HUDEP-2 (cell line): ENCODE measurements at regions not wholly inside any gene's neighbourhood (a gene's known extent, or its start where the extent isn't known, plus 50 kb on each side); places are given as distances from the start of the nearest gene placed in this dataset.

ENCODE experiments used
- DNase-seq, 76 experiments: peaks; one replicate each; lab custom pipeline; 2025; ENCODE audit not compliant: unreplicated experiment in 76 of 76; lab: John Stamatoyannopoulos, UW

DNA sequence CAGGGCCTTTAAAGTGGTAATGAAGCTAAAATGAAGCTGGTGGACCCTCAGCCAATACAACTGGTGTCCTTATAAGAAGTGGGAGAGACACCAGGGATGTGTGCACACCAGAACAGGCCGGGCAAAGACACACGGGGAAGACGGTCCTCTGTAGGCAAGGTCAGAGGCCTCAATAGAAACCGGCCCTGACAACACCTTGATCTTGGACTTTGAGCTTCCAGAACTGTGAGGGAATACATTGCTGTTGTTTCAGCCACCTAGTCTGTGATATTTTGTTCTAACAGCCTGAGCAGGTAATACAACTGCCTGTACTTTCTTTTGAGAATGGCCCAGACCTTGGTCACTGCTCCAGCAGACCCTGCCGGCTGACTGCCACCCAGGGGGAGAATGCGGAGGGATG lies 65.6 kb upstream of the FZD7 start:
- no peak for DNase-seq

DNA sequence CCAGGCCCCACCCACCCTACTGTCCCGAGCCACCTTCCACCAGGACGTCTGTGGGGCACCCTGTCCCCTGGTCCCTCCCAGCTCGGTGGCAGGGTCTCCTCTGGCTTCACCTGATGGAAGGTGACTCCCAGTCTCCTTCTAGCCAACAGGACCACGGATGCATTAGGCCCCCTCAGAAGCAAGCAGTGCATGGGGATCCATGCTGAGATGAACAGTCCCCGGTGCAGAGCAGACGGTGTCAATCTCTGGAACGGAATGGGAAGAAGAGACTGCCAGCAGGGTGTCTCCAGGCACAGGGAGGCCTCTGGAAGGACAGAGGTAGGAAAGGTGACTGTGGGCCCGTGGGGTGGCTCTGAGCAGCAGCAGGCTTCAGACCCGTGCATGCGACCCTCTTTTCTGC lies 65.2 kb upstream of the FZD7 start:
- DNase-seq = no peak

DNA sequence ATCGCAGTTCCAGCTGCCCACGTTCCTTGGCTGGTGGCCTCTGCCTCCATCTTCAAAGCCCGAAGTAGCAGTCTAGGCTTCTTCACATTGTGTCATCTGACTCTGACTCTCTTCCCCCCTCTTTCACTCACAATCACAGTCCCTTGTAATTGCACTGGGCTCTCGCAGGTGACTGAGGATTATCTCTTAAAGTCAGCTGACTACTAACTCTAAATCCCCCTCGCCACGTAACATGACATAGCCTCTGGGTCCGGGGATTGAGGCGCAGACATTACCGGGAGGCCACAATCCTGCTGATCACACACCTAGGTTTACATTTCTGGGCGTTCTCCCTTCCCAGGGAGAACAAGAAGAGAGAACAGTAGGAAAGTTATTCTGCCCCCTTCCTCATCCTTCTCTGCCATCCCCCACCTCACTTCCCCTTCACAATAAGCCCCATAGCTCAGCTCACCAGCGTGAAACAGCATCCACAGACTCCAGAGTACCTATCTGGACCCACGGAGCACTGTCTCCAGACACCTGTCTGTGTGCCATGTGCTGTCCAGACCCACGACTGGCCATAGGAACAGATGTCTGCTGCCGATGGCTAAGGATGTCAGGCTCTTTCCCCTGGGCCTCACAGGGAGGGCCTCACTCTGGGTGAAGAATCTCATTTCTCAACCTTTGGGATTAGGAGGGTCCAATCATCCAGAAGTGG lies 64.3 kb upstream of the FZD7 start:
- no peak for DNase-seq

DNA sequence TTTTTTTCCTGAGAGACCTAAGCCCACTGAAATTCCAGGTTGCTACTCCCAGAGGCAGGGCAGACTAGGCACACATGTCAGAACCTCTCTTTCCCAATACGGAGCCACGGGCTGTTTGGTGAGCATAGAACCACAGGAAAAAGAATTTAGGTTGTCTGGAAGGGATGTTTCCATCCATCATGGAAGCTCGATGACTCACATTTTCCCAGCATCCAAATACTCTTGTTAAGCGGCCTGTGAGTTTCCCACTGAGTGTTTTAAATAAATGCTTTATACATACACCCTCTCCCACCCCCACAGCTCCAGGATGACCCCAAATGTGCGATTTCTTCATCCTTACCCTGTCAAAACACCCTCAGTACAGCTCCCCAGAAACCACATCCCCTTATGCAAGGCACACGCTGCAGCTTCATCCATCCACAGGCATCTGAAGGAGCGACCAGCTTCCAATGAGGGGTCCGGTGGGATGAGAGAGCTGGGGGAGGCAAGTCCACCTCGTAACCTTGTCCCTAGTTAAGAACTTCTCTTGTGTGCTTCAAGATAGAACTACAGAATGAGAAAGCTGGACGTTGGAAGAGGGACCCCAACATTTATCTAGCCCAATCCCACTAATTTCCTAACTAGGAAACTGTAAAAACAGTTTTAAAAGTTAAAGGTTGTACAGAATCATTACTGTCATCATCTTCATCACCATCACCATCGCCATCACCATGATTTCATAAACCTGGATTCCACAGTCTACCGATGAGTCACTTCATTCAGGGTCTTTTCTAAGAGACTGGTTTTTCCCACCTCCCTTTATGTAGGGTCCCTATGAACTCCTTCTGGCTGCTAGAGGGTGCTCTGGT lies 63.5 kb upstream of the FZD7 start:
- DNase-seq = no peak

DNA sequence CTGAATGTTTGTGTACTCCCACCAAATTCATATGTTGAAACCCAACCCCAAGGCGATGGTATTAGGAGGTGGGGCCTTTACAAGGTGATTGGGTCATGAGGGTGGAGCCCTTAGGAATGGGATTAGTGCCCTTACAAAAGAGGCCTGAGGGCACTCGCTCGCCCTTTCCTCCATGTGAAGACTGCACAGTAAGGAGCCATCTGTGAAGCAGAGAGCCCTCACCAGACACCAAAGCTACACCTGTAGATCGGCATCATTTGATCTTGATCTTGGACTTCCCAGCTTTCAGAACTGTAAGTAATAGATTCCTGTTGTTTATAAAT lies 62.9 kb upstream of the FZD7 start:
- no peak for DNase-seq

DNA sequence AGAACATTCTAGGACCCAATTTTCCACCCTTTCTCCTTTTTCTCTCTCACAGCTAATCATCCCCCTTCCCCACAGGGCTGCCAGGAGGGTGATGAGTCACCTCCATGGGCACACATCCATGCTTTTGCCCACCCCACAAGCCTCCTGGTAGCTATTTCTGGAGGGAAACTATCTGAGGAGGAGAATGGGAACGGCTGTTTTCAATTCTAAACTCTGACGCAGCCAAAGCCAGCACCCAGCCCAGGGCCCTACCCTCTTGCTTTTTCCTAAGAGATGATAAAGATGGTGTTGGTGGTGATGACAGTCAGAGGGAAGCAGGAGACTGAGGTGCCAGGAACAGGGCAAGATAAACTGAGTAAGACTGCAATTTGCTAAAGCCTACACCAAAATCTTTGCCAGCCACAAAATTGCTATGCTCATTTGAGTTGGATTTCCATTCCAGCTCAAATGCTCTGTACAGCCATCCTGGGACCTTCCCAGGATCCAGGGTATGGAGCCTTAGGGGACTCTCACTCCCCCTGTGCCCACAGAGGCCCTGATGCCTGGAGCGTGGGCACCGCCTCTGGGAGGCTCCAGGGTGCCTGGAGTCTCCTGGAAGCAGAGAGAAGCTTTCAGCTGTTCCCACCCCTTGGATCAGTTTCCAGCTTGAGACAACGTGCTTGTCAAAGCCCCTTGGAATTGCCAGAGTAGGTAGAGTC lies 62.0 kb upstream of the FZD7 start:
- DNase-seq = no peak

DNA sequence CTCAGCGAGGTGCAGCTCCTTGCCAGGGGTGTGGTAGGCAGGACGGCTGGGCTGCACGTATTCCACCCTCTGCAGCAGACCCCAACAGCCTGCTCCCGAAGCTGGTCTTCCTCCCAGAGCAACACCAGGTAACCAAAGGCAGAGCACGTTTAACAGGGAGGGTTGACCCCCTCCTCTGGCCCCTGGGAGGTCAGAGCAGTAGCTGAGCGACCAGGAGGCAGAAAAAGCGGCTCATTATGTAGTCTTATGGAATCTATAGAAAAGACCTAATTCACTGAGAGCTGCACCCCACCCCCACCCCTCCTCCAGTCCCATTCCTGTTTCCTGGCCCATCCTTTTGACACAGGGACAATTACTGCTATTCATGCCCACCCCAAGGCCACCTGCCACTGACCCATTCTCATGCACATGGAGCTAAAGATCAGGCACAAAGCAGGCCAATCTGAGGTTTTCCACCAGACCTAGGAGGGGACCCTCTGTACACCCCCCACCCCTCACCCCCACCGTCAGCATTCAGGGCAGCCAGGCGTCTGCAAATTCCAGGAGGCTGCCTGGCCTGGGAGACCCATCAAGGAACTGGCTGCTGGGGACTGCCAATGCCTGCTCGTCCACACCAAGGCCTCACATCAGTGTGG lies 60.9 kb upstream of the FZD7 start:
- no peak for DNase-seq

DNA sequence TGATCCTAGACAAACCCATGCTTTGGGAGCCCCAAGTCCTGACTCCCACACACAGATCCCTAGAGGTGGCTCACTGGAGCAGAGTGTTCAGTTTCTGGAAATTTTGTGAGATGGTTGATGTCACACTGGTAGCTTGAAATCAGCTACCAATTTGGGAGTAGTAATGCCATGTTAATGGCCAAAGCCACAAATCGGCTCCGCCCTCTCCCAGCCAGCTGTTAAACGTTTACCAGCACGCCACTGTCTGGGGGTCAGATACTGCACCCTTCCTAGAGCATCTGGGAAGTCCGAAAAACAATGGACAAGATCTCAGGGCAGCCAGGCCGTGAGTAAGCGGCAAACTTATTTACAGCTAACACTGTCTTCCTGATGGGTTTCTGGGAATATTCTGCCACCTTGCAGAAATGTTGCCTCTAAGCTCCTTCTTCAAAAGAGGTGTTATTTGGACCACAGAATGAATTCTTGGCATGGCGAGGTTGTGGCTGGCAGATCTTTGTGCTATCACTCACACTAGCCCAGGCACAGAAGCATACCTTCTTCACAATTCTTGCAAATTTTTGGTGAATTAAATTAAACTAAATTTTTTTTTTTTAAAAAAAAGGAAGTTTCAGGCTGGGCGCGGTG lies 60.2 kb upstream of the FZD7 start:
- DNase-seq = no peak

DNA sequence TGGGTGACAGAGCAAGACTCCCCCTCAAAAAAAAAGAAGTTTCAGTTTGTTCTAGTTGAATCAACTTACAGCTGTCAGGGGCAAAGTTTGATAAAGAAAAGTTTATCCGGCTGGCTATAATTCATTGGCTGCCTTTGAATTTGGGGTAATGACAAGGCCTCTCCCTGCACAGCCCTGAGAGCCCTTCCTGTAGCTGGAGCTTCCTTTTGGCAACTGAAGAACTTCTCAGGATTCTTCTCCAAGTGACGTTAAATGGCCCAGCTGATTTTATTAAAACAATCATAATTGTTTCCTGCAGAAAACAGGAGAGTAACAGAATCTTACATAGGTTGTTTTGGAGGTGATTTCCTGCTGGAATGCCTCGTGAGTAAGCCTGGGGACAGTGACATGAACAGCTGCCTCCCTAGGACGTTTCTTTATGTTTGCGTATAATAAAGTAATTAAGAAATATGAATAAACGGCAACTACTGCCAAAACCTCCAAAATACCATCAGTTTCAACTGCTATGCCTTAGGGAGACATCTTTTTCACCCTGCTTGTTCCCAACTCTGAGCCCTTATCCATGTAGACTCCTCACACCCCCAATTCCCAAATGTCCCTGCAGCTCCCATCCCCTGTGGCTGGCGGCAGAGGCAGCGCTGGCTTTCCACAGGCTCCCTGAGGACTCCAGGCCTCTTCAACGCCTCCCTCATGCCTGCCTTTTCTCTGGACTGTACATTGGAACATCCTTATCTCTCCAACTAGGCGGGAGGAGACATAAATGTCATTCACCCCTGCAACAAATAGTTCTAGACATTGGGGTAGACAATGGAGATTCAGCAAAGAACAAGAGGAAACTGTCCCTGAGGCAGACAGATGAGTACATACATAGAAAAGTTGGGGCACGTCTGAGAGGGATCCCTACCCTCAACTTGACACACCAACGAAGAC lies 59.2 kb upstream of the FZD7 start:
- no peak for DNase-seq

DNA sequence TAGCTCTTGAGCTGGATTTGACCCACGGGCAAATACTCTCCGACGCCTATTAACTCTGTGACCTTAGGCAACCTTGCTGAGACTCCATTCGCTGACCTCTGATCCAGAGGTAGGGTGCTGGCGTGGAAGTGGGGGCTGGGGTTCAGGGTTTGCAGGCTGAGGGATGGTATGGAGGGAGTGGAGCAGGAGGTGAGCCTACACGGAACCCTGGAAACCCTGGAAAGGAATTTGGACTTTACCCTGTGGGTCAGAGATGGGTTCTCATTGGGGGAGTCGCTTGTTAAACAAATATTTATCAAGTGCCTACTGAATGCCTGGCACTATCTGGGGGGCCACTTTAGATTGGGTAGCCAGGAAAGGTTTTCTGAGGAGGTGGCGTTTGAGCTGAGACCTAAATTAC lies 58.2 kb upstream of the FZD7 start:
- DNase-seq = no peak

DNA sequence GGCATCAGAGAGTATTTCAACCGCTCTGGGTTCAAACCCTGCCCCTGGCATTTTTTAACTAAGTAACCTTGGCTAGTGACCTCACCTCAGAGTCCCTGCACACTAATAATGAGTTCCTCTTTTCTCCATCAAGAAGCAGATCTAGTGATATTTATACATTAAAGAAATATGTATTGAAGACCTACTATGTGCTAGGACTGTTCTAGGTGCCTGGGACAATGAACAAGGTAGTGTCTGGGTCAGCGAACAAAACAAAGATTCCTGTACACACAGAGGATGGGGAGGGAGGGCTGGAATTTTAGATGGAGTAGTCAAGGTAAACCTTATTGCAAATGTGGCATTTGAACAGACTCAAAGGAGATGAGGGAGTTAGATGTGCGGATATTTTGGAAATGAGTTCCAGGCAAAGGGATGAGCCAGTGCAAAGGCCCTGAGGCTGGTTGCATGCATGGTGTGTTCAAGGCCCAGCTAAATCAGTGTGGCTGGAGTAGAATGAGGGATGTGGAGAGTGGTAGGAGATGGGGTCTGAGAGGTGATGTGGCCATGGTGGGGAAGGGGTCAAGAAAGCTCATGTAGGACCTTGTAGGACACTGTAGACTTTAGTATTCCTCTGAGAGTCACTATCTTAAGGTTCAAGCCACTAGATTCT lies 57.6 kb upstream of the FZD7 start:
- DNase-seq = no peak

DNA sequence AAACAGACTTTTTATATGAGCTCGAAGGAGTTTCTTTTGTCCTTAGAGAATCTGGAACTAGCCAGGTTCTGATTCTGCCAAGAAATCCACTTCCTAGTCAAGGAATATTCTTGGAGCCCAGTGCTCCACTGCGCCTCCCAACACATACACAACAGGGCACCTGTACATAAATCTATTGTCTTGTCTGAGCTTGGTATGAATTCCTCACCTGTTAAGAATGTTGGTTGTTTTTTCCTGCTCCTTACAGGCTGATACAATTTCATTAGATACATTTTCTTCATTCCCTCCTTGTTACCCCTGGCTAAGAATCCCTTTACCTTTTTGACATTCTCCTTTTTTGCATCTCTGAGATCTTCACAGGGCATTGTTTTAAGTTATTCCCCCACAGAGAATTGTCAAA lies 56.0 kb upstream of the FZD7 start:
- DNase-seq = no peak

DNA sequence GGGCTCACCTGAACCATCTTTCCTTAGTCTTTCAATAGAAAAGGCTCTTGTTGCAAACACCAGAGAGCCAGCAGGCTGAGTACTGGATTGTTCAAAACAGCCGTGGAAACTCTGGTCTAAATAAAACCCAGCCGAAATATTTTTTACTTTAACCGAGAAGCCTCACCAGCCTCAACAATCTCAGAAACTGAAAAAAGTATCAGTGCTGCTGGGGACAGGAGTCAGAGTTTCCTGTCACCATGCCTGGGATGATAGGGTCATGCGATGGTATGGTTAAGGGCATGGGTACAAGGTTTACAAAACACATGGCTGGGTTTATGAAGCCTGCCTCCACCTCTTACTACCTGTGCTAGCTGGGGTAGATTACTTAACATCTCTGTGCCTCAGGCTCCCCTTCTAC lies 55.3 kb upstream of the FZD7 start:
- DNase-seq = no peak

DNA sequence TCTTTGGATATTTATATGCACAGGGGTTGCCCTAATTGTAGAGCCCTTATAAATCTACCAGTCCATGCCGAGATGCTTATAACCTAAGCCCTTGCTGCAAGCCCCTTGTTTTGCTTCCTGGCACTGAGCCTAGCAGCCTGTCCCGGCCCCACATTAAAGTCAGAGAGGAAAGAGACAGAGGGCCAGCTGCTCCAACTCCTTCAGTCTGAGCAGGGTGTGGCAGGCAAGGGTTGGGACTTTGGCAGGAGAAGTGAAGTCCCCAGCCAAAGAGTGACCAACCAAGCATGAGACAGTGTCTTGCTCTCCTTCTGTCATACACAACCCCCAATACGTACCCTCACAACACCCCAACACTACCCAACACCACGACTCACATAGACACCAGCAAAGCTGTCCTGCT lies 54.7 kb upstream of the FZD7 start:
- DNase-seq = no peak

DNA sequence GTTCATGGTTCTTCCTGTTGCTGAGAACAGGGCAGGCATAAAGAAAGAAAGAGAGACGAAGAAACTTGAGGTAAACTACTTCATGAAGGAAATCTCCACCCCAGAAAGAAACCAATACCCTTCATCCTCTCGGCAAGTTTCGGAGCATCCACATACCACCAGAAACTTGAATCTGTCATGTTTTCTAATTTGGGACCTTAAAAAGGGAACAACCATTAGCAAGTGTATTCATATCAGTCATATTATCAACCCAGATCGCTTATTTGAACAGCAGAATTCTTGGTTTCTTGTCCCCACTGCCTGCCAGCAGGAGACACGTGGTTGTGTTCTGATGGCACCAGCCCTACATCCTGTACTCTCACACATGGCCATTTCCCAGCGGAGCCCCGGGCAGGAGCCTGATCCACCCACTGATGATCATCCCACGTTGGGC lies 53.2 kb upstream of the FZD7 start:
- no peak for DNase-seq

DNA sequence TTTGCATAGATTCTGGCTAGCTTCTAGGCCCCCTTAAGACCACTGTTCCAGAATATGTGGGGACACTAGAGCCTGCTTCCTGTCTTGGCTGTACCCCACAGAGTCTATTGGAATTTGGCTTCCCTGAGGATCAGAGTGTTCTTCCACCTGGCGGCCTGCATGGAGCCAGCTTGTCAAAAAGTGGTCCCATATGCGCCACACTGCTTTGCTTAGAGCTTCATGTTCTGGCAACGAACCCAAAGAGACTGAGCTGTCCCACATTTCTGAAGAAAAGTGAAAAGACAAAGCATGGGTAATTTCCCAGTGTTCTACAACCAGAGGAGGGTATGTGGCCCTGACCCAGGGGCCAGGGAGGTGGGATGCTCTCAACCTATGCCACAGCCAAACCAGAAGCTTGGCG lies 52.7 kb upstream of the FZD7 start:
- no peak for DNase-seq

DNA sequence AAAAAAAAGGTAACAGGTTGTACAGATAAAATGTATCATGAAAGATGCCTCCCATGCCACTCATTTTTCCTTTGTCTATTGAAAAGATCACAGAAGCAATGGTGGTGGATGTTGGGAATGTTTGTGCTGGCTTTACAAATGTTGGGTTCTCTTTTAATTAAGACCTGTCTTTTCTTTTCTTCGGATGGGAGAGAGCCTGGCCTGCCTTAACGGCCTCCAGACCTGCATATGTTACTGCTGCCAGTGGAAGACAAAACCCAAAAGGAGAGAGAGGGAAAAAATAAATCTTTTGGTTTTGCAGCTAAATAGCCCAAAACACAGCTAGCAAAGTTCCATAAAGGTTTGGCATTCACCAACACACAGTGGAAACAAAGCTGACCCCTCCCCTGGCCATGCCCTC lies 50.5 kb upstream of the FZD7 start:
- DNase-seq = no peak

DNA sequence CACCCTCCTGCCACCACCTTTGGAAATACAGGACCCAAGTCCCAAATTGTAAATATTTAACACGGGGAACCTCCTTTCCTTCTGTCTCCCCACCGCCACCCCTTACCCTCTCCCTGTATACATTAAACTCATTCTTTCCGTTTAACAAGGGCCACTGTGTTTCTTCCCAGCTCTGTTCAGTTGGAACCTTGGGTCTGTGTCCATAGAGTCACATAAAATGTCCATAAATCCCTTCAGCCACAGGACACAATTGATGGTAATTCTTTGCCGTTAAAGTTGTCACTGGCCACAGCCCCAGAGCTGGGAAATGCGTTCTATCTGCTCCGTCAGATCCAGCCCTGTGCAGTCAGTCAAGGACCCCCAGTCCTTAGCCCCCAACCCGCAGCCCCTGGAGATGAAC lies 49.9 kb upstream of the FZD7 start:
- no peak for DNase-seq
